ENCODE measurements at regions not wholly inside any gene's neighbourhood (a gene's known extent, or its start where the extent isn't known, plus 50 kb on each side); places are given as distances from the start of the nearest gene placed in this dataset.

DNA sequence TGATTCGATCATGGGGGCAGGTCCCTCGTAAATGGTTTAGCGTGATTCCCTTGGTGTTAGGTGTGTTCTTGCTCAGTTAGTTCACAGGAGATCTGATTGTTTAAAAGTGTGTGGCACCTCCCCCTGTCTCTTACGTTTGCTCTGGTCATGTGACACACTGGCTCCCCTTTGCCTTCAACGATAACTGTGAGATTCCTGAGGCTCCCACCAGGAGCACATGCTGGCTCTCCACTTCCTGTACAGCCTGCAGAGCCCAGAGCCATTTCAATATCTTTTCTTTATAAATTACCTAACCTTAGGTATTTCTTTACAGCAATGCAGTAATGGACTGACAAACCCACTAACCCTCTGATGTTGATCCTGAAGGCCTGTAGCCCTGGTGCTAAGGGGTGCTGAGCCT lies 141.9 kb downstream of the FCRL5 start:
- no peaks in the 10 kb centered on the region for H3K27me3 ChIP-seq (ENCODE audit: control insufficient read depth, insufficient read depth, low read length)
- no peak overlapping the region for H3K56ac ChIP-seq (ENCODE audit: extremely low read depth, insufficient read depth, low read length)
- no peaks in the 10 kb centered on the region for H3K4me1 ChIP-seq (ENCODE audit: control insufficient read depth, insufficient read depth, low read length)
- no peak overlapping the region for H3K18ac ChIP-seq (ENCODE audit: low read depth, low read length)
- H4K8ac ChIP-seq (ENCODE audit: low read depth in 2 of 2, low read length in 2 of 2) = no peak overlapping the region
- H3K23ac ChIP-seq (ENCODE audit: low read depth, low read length) = no peak overlapping the region
- no peaks in the 10 kb centered on the region for H3K79me1 ChIP-seq (ENCODE audit: low read depth in 1 of 2, low read length in 2 of 2)
- H3K9me3 ChIP-seq (ENCODE audit: control insufficient read depth, insufficient read depth, low read length) = no peaks in the 10 kb centered on the region
- no CpG with 5 or more reads among the region's 5 CpGs for WGBS, 2 experiments (ENCODE audit: extremely low coverage in 2 of 2, insufficient read length in 1 of 2)
- no peaks in the 10 kb centered on the region; the same call in 1 of the 2 replicates for H4K20me1 ChIP-seq (ENCODE audit: insufficient read depth, low read length)
- no peak overlapping the region for H3K27ac ChIP-seq (ENCODE audit: insufficient read depth, low read length)
- H3K4ac ChIP-seq (ENCODE audit: low read depth, low read length) = no peak overlapping the region
- H3K36me3 ChIP-seq (ENCODE audit: control insufficient read depth, insufficient read depth, low read length) = no peaks in the 10 kb centered on the region
- no peaks in the 10 kb centered on the region for H3K9me1 ChIP-seq (ENCODE audit: insufficient read depth, low read length)
- ChIA-PET POLR2A (ENCODE audit: unreplicated experiment) (no interaction called here), CTCF (no interaction called here)
- no peak overlapping the region for H2AFZ ChIP-seq (replicated peaks; ENCODE audit: low read length, poor library complexity)
- H4K5ac ChIP-seq (ENCODE audit: low read depth, low read length) = no peak overlapping the region
- H2AK5ac ChIP-seq (ENCODE audit: low read depth, low read length) = no peak overlapping the region
- H4K91ac ChIP-seq (ENCODE audit: insufficient read depth, low read depth, low read length) = no peak overlapping the region
- H2AK9ac ChIP-seq (replicated peaks; ENCODE audit: low read depth, low read length, poor library complexity) = no peak overlapping the region
- H2BK120ac ChIP-seq (ENCODE audit: low read depth, low read length) = no peak overlapping the region
- in situ Hi-C loops (cut with MboI; ENCODE audit: low sequenced_read_pairs) (no loop called here), dilution Hi-C loops (cut with HindIII; ENCODE audit: low sequenced_read_pairs, unreplicated experiment) (no loop called here), intact Hi-C loops (cut with micrococcal nuclease) (no loop called here)
- no peak overlapping the region for H3K4me3 ChIP-seq (ENCODE audit: insufficient read depth, low read depth, low read length)
- H2BK5ac ChIP-seq (ENCODE audit: low read depth, low read length, poor library complexity, severe bottlenecking) = no peak overlapping the region
- no peak overlapping the region for H2BK15ac ChIP-seq (ENCODE audit: low read depth, low read length)
- TF ChIP-seq SMC3 (IDR thresholded peaks at IDR 0.05; ENCODE audit: low read depth, low read length) (no peak), RCOR1 (IDR thresholded peaks at IDR 0.05; ENCODE audit: insufficient replicate concordance, low read length) (no peak), NFE2L2 (IDR thresholded peaks at IDR 0.05; ENCODE audit: low read depth, low read length) (no peak), RFX5 (IDR thresholded peaks at IDR 0.05; ENCODE audit: low read depth, low read length) (no peak), CHD1 (IDR thresholded peaks at IDR 0.05; ENCODE audit: low read depth, low read length) (no peak), ELK1 (IDR thresholded peaks at IDR 0.05; ENCODE audit: borderline replicate concordance, low read depth, low read length) (no peak), MAFK (IDR thresholded peaks at IDR 0.05; ENCODE audit: low read depth, low read length) (no peak), CEBPB (IDR thresholded peaks at IDR 0.05; ENCODE audit: low read depth, low read length) (no peak), CTCF (conservative IDR thresholded peaks at IDR 0.05; ENCODE audit: low read depth, low read length) (no peak), BHLHE40 (IDR thresholded peaks at IDR 0.05; ENCODE audit: low read depth, low read length) (no peak), FOS (IDR thresholded peaks at IDR 0.05; ENCODE audit: low read depth, low read length) (no peak), POLR2A (IDR thresholded peaks at IDR 0.05; ENCODE audit: low read depth, low read length) (no peak), MXI1 (IDR thresholded peaks at IDR 0.05; ENCODE audit: borderline replicate concordance, low read depth, low read length) (no peak), MAZ (IDR thresholded peaks at IDR 0.05; ENCODE audit: borderline replicate concordance, low read depth, low read length) (no peak), RAD21 (IDR thresholded peaks at IDR 0.05; ENCODE audit: low read length) (no peak)
- TF ChIP-seq, protein P1, sequence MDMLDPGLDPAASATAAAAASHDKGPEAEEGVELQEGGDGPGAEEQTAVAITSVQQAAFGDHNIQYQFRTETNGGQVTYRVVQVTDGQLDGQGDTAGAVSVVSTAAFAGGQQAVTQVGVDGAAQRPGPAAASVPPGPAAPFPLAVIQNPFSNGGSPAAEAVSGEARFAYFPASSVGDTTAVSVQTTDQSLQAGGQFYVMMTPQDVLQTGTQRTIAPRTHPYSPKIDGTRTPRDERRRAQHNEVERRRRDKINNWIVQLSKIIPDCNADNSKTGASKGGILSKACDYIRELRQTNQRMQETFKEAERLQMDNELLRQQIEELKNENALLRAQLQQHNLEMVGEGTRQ (IDR thresholded peaks at IDR 0.05; ENCODE audit: low read depth, low read length) = no peak
- no peak for ATAC-seq (ENCODE audit: low read depth)
- no peak for DNase-seq
- H3K9ac ChIP-seq (ENCODE audit: low read depth, low read length) = no peak overlapping the region
- H2BK20ac ChIP-seq (ENCODE audit: low read depth, low read length) = no peak overlapping the region
- no peak overlapping the region for H3K4me2 ChIP-seq (ENCODE audit: low read depth, low read length)
- no TSS peak for BruUV-seq (replicated peaks)
- no peak overlapping the region for H3K14ac ChIP-seq (replicated peaks; ENCODE audit: low read depth, low read length)
